Activated gamma-delta T cell (primary cell): ENCODE measurements at regions not wholly inside any gene's neighbourhood (a gene's known extent, or its start where the extent isn't known, plus 50 kb on each side); places are given as distances from the start of the nearest gene placed in this dataset.
"Not testable (repeated sequence)": the region's sequence is repeated elsewhere in the genome, so short reads cannot be mapped to it uniquely, and the experiment has no call there.

Source experiments
- DNase-seq: peaks from one replicate; lab custom pipeline; 2025; lab: John Stamatoyannopoulos, UW

- no peak for DNase-seq
These were observed 115.5 kb downstream of the VEGFA start for GRCh38 chr6:43885399-43886066.

GRCh38 chr6:43884652-43885022 lies 114.6 kb downstream of the VEGFA start:
- DNase-seq = no peak

GRCh38 chr6:43883847-43884651 lies 114.0 kb downstream of the VEGFA start:
- DNase-seq = no peak

GRCh38 chr6:43882690-43883448 lies 112.9 kb downstream of the VEGFA start:
- not testable (repeated sequence) for DNase-seq

- no peak for DNase-seq
These were observed 110.5 kb downstream of the VEGFA start for GRCh38 chr6:43880236-43881137.

GRCh38 chr6:43879722-43880121 lies 109.7 kb downstream of the VEGFA start:
- DNase-seq = no peak

GRCh38 chr6:43878823-43879495 lies 108.9 kb downstream of the VEGFA start:
- DNase-seq = no peak

- no peak for DNase-seq
These were observed 108.2 kb downstream of the VEGFA start for GRCh38 chr6:43878127-43878634.

- no peak for DNase-seq
These were observed 107.6 kb downstream of the VEGFA start for GRCh38 chr6:43877463-43878126.

- DNase-seq = no peak
These were observed 107.0 kb downstream of the VEGFA start for GRCh38 chr6:43877036-43877435.

- no peak for DNase-seq
These were observed 106.6 kb downstream of the VEGFA start for GRCh38 chr6:43876602-43877001.

- no peak for DNase-seq
These were observed 106.0 kb downstream of the VEGFA start for GRCh38 chr6:43875849-43876572.

GRCh38 chr6:43874814-43875590 lies 105.0 kb downstream of the VEGFA start:
- no peak for DNase-seq

GRCh38 chr6:43873806-43874714 lies 104.0 kb downstream of the VEGFA start:
- no peak for DNase-seq

- DNase-seq = no peak
These were observed 101.9 kb downstream of the VEGFA start for GRCh38 chr6:43871933-43872332.

GRCh38 chr6:43871284-43871683 lies 101.3 kb downstream of the VEGFA start:
- no peak for DNase-seq

- no peak for DNase-seq
These were observed 100.7 kb downstream of the VEGFA start for GRCh38 chr6:43870660-43871061.
